ENCODE measurements at regions not wholly inside any gene's neighbourhood (a gene's known extent, or its start where the extent isn't known, plus 50 kb on each side); places are given as distances from the start of the nearest gene placed in this dataset.
"Not testable (repeated sequence)": the region's sequence is repeated elsewhere in the genome, so short reads cannot be mapped to it uniquely, and the experiment has no call there.

DNA sequence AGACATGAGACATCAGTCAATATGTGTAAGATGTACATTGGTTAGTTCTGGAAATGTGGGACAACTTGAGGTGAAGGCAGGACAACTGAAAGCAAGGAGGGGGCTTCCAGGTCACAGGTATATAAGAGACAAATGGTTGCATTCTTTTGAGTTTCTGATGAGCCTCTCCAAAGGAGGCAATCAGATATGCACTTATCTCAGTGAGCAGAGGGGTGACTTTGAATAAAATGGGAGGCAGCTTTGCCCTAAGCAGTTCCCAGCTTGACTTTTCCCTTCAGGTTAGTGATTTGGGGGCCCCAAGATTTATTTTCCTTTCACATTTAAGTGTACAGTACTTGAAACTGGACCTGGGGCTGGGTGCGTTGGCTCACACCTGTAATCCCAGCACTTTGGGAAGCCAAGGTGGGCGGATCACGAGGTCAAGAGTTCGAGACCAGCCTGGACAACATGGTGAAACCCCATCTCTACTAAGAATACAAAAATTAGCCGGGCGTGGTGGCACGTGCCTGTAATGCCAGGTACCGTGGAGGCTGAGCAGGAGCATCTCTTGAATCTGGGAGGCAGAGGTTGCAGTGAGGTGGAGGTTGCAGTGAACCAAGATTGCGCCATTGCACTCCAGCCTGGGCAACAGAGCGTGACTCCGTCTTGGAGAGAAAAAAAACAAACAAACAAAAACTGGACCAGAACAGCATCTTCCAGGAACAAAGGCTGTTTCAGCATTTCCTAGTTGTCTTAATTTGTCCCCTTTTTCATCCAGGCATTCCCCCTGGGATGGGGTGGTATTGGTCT is 130.9 kb upstream of the ZNF746 start:
- H3K79me2 ChIP-seq (ENCODE audit: control insufficient read depth in 1 of 2, insufficient read depth in 2 of 2, low read length in 2 of 2); H3K79me1 ChIP-seq (ENCODE audit: low read depth, low read length); H2BK120ac ChIP-seq (replicated peaks; ENCODE audit: low read depth, low read length); H3K4me1 ChIP-seq (replicated peaks in 1 of 4; ENCODE audit: control insufficient read depth in 3 of 4, insufficient read depth in 4 of 4, low read length in 3 of 4); H3K18ac ChIP-seq (ENCODE audit: extremely low read depth, low read length); H3K4me2 ChIP-seq (ENCODE audit: insufficient read depth in 1 of 2, low read depth in 2 of 2, low read length in 2 of 2); H3K9me3 ChIP-seq (ENCODE audit: insufficient read depth in 2 of 2, low read depth in 1 of 2, low read length in 1 of 2); H2AFZ ChIP-seq (ENCODE audit: low read length); H3K36me3 ChIP-seq (ENCODE audit: control insufficient read depth in 2 of 4, insufficient read depth in 4 of 4, low read length in 3 of 4); H2BK5ac ChIP-seq (ENCODE audit: low read depth, low read length); H3K23ac ChIP-seq (ENCODE audit: insufficient read length); H2AK5ac ChIP-seq (ENCODE audit: low read depth, low read length); H2BK15ac ChIP-seq (ENCODE audit: low read length); H3K56ac ChIP-seq (replicated peaks; ENCODE audit: insufficient read length, low read depth, low read length); H4K5ac ChIP-seq (ENCODE audit: insufficient read length, low read depth, low read length); H3K27me3 ChIP-seq (replicated peaks in 1 of 4; ENCODE audit: control insufficient read depth in 3 of 4, extremely low read depth in 1 of 4, insufficient read depth in 3 of 4, low read length in 3 of 4); DNase-seq (ENCODE audit: low read depth in 1 of 2, low spot score in 2 of 2); POLR2A ChIA-PET (ENCODE audit: partially characterized antibody); H3K4ac ChIP-seq (replicated peaks; ENCODE audit: insufficient read length, low read depth, low read length); H2BK20ac ChIP-seq (ENCODE audit: low read length); H3K27ac ChIP-seq (ENCODE audit: low read depth, low read length); H3K14ac ChIP-seq (ENCODE audit: insufficient read length); H2BK12ac ChIP-seq (ENCODE audit: low read depth, low read length); H4K20me1 ChIP-seq (replicated peaks in 1 of 2; ENCODE audit: control insufficient read depth in 1 of 2, insufficient read depth in 2 of 2, low read length in 2 of 2); H3K23me2 ChIP-seq (ENCODE audit: low read depth, low read length); H3K4me3 ChIP-seq (ENCODE audit: extremely low read depth in 1 of 4, insufficient read depth in 2 of 4, low read depth in 3 of 4, low read length in 4 of 4); H4K8ac ChIP-seq (ENCODE audit: extremely low read depth, insufficient read depth, low read length); H3K9ac ChIP-seq (replicated peaks in 1 of 4; ENCODE audit: extremely low read depth in 1 of 4, low read depth in 3 of 4, low read length in 3 of 4); FAIRE-seq; H4K91ac ChIP-seq (replicated peaks; ENCODE audit: insufficient read length, low read length): not testable (repeated sequence)
- WGBS, 2 experiments (ENCODE audit: extremely low coverage in 1 of 2, insufficient coverage in 1 of 2, insufficient read length in 1 of 2, insufficient replicate concordance in 2 of 2, low coverage in 1 of 2, low lambda C conversion rate in 2 of 2, missing lambda C conversion rate in 1 of 2), result 85% methylated on average over 11 of the region's 11 CpGs; no CpG with 5 or more reads in 1 of the 2 experiments
- CTCF ChIA-PET (ENCODE audit: partially characterized antibody), result interaction anchor here (0.8 kb wide), 1 partner anchor 87 kb away, joined by 3 read pairs; no protein-coding TSS in a partner anchor

Measured in H1 (cell line).